ENCODE measurements at regions not wholly inside any gene's neighbourhood (a gene's known extent, or its start where the extent isn't known, plus 50 kb on each side); places are given as distances from the start of the nearest gene placed in this dataset.

GRCh38 chr17:15886804-15887203, 58.1 kb upstream of the ADORA2B start:
- no peak for TF ChIP-seq REST (IDR thresholded peaks at IDR 0.05; ENCODE audit: insufficient read depth in 1 of 2, low read depth in 2 of 2, low read length in 1 of 2)
- TF ChIP-seq CTCF (IDR thresholded peaks at IDR 0.05) = no peak
- no peak for TF ChIP-seq POLR2AphosphoS5 (IDR thresholded peaks at IDR 0.05; ENCODE audit: low read depth, low read length)
- TF ChIP-seq SIN3A (IDR thresholded peaks at IDR 0.05; ENCODE audit: borderline replicate concordance, insufficient read depth, low read depth, low read length) = no peak
- no peak for TF ChIP-seq TCF7L2 (IDR thresholded peaks at IDR 0.05; ENCODE audit: low read depth, low read length)
